22Rv1 (cell line): ENCODE measurements at regions not wholly inside any gene's neighbourhood (a gene's known extent, or its start where the extent isn't known, plus 50 kb on each side); places are given as distances from the start of the nearest gene placed in this dataset.

ENCODE experiments used
- ZFX ChIP-seq: fragments of 450-650 bp; IDR thresholded peaks from 2 replicates; pipeline ENCODE4 v1.6.1; 2017; ENCODE audit warnings: antibody characterized with exemption, borderline replicate concordance
- TF ChIP-seq, protein P1 (sequence below): fragments of 450-650 bp; IDR thresholded peaks from 2 replicates; pipeline ENCODE4 v1.5.1; 2017; ENCODE audit warnings: mild to moderate bottlenecking

GRCh38 chr12:90274407-90274806 is 565.8 kb upstream of the ATP2B1 start:
- TF ChIP-seq, protein P1, sequence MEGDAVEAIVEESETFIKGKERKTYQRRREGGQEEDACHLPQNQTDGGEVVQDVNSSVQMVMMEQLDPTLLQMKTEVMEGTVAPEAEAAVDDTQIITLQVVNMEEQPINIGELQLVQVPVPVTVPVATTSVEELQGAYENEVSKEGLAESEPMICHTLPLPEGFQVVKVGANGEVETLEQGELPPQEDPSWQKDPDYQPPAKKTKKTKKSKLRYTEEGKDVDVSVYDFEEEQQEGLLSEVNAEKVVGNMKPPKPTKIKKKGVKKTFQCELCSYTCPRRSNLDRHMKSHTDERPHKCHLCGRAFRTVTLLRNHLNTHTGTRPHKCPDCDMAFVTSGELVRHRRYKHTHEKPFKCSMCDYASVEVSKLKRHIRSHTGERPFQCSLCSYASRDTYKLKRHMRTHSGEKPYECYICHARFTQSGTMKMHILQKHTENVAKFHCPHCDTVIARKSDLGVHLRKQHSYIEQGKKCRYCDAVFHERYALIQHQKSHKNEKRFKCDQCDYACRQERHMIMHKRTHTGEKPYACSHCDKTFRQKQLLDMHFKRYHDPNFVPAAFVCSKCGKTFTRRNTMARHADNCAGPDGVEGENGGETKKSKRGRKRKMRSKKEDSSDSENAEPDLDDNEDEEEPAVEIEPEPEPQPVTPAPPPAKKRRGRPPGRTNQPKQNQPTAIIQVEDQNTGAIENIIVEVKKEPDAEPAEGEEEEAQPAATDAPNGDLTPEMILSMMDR = peak; percentile 29; the same call in 1 of the 2 replicates
- no peak for TF ChIP-seq ZFX
